ENCODE measurements at regions not wholly inside any gene's neighbourhood (a gene's known extent, or its start where the extent isn't known, plus 50 kb on each side); places are given as distances from the start of the nearest gene placed in this dataset.

DNA sequence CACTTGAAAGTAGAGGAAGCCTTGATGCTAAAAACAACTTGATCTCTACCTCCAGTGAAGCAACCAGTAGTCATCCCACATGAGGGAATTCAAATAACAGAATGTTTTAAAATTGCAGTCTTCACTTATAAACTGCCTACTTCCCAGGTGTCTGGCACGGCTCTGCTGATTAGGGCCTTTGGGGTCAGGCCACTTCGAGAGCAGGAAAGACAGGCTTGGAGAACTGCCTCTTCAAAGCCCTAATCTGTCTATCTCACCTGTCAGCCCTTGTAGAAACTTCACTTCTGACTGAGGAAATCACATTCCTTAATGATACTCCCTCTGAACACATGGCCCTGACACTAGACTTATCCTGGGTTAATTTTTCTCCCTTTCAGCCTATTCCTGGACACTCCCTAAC, 458.6 kb downstream of the TENT5A start:
- Histone ChIP-seq H3K27ac (replicated peaks) (no peak overlapping the region), H3K4me3 (replicated peaks; ENCODE audit: insufficient read depth, low read length) (no peak overlapping the region)

DNA sequence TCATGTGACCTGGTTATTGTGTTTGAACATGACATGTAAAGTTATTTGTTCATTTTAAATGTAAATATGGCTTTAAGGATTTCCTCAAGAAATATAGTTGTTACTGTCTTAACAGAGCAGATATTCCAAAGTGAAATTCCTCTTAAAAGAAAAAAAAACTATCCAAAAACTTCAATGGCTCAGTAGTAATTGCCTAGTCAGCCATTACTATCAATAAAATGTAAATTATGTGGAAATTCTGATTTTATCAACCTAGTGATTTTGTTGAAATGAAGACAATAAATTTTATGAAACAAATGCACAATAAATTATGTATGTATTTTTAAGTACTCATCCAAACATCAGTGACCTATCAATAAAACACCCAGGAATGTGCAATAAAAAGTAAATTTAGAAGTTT, 463.3 kb downstream of the TENT5A start:
- Histone ChIP-seq H3K27me3 (ENCODE audit: insufficient read depth, poor library complexity, severe bottlenecking) (no peaks in the 10 kb centered on the region), H3K27ac (replicated peaks) (no peak overlapping the region), H3K4me3 (replicated peaks; ENCODE audit: insufficient read depth, low read length) (no peak overlapping the region)
- DNase-seq (ENCODE audit: low read depth in 1 of 2, low spot score in 1 of 2) = no peak
- TF ChIP-seq SPI1 (IDR thresholded peaks at IDR 0.05; ENCODE audit: borderline replicate concordance, low read depth) = no peak
- TF ChIP-seq, protein P1, sequence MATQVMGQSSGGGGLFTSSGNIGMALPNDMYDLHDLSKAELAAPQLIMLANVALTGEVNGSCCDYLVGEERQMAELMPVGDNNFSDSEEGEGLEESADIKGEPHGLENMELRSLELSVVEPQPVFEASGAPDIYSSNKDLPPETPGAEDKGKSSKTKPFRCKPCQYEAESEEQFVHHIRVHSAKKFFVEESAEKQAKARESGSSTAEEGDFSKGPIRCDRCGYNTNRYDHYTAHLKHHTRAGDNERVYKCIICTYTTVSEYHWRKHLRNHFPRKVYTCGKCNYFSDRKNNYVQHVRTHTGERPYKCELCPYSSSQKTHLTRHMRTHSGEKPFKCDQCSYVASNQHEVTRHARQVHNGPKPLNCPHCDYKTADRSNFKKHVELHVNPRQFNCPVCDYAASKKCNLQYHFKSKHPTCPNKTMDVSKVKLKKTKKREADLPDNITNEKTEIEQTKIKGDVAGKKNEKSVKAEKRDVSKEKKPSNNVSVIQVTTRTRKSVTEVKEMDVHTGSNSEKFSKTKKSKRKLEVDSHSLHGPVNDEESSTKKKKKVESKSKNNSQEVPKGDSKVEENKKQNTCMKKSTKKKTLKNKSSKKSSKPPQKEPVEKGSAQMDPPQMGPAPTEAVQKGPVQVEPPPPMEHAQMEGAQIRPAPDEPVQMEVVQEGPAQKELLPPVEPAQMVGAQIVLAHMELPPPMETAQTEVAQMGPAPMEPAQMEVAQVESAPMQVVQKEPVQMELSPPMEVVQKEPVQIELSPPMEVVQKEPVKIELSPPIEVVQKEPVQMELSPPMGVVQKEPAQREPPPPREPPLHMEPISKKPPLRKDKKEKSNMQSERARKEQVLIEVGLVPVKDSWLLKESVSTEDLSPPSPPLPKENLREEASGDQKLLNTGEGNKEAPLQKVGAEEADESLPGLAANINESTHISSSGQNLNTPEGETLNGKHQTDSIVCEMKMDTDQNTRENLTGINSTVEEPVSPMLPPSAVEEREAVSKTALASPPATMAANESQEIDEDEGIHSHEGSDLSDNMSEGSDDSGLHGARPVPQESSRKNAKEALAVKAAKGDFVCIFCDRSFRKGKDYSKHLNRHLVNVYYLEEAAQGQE (IDR thresholded peaks at IDR 0.05; ENCODE audit: insufficient replicate concordance, low read depth) = no peak

More for the DNA sequence above, 458.6 kb downstream of the TENT5A start:
- no peak for DNase-seq (ENCODE audit: low read depth in 1 of 2, low spot score in 1 of 2)
- no peaks in the 10 kb centered on the region for H3K27me3 ChIP-seq (ENCODE audit: insufficient read depth, poor library complexity, severe bottlenecking)
- TF ChIP-seq, protein P1 (IDR thresholded peaks at IDR 0.05; ENCODE audit: insufficient replicate concordance, low read depth) = no peak
- TF ChIP-seq GABPA (IDR thresholded peaks at IDR 0.05; ENCODE audit: low read depth) (no peak), SPI1 (IDR thresholded peaks at IDR 0.05; ENCODE audit: borderline replicate concordance, low read depth) (no peak), POLR2AphosphoS5 (IDR thresholded peaks at IDR 0.05; ENCODE audit: low read depth) (no peak)
- TF ChIP-seq, protein P2, sequence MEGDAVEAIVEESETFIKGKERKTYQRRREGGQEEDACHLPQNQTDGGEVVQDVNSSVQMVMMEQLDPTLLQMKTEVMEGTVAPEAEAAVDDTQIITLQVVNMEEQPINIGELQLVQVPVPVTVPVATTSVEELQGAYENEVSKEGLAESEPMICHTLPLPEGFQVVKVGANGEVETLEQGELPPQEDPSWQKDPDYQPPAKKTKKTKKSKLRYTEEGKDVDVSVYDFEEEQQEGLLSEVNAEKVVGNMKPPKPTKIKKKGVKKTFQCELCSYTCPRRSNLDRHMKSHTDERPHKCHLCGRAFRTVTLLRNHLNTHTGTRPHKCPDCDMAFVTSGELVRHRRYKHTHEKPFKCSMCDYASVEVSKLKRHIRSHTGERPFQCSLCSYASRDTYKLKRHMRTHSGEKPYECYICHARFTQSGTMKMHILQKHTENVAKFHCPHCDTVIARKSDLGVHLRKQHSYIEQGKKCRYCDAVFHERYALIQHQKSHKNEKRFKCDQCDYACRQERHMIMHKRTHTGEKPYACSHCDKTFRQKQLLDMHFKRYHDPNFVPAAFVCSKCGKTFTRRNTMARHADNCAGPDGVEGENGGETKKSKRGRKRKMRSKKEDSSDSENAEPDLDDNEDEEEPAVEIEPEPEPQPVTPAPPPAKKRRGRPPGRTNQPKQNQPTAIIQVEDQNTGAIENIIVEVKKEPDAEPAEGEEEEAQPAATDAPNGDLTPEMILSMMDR (IDR thresholded peaks at IDR 0.05; ENCODE audit: insufficient read depth, low read length) = no peak

DNA sequence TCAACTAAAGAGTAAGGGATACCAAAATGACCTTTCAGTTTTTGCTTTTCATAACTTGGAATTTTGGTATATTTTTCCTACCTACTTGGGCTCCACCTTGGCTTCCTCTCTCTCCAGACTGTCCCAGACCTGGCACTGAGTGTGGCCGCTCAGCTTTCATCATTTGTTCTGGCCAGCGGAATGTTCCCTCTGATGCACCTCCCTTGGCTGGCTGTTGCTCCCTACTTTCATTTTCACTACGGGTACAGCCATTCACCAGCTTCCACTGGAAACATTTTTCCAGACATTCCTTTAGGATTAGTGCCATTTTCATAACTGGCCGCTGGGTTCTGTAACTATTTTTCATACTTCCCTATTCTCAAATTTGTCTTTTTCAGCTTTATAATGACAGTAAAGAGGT, 487.4 kb downstream of the TENT5A start:
- no peak for TF ChIP-seq SPI1 (IDR thresholded peaks at IDR 0.05; ENCODE audit: borderline replicate concordance, low read depth)
- no peak for TF ChIP-seq GABPA (IDR thresholded peaks at IDR 0.05; ENCODE audit: low read depth)
- TF ChIP-seq, protein P2 (IDR thresholded peaks at IDR 0.05; ENCODE audit: insufficient read depth, low read length) = no peak
- TF ChIP-seq, protein P1 (IDR thresholded peaks at IDR 0.05; ENCODE audit: insufficient replicate concordance, low read depth) = no peak
- TF ChIP-seq POLR2AphosphoS5 (IDR thresholded peaks at IDR 0.05; ENCODE audit: low read depth) = no peak
- no peak overlapping the region for H3K4me3 ChIP-seq (replicated peaks; ENCODE audit: insufficient read depth, low read length)
- no peak overlapping the region for H3K27ac ChIP-seq (replicated peaks)
- DNase-seq (ENCODE audit: low read depth in 1 of 2, low spot score in 1 of 2) = no peak
- no peaks in the 10 kb centered on the region for H3K27me3 ChIP-seq (ENCODE audit: insufficient read depth, poor library complexity, severe bottlenecking)

All from HL-60 (cell line).